HG02623 (cell line): ENCODE measurements at regions not wholly inside any gene's neighbourhood (a gene's known extent, or its start where the extent isn't known, plus 50 kb on each side); places are given as distances from the start of the nearest gene placed in this dataset.

Experiments used
- ATAC-seq: cut with Tn5 transposase; IDR thresholded peaks from one replicate; pipeline ENCODE4 v1.9.1; 2021; ENCODE audit warnings: moderate library complexity; ENCODE audit not compliant: unreplicated experiment

- no peak for ATAC-seq
Observed at GRCh38 chr7:106774768-106775551, 90.1 kb upstream of the PIK3CG start.

GRCh38 chr7:106775552-106775936 lies 89.5 kb upstream of the PIK3CG start:
- no peak for ATAC-seq

GRCh38 chr7:106775975-106776607 lies 89.0 kb upstream of the PIK3CG start:
- ATAC-seq: no peak

- no peak for ATAC-seq
Observed at GRCh38 chr7:106776618-106777347, 88.3 kb upstream of the PIK3CG start.

- ATAC-seq: no peak
Observed at GRCh38 chr7:106777674-106778299, 87.3 kb upstream of the PIK3CG start.

- ATAC-seq: no peak
Observed at GRCh38 chr7:106778656-106779250, 86.3 kb upstream of the PIK3CG start.

- ATAC-seq: no peak
Observed at GRCh38 chr7:106779877-106780276, 85.2 kb upstream of the PIK3CG start.

GRCh38 chr7:106781007-106781406 lies 84.1 kb upstream of the PIK3CG start:
- ATAC-seq: no peak

- no peak for ATAC-seq
Observed at GRCh38 chr7:106781828-106782544, 83.1 kb upstream of the PIK3CG start.

GRCh38 chr7:106783286-106783685 lies 81.8 kb upstream of the PIK3CG start:
- no peak for ATAC-seq

- ATAC-seq: no peak
Observed at GRCh38 chr7:106788637-106789036, 76.4 kb upstream of the PIK3CG start.

- no peak for ATAC-seq
Observed at GRCh38 chr7:106791526-106791925, 73.6 kb upstream of the PIK3CG start.

GRCh38 chr7:106792233-106792926 lies 72.7 kb upstream of the PIK3CG start:
- ATAC-seq: no peak

- no peak for ATAC-seq
Observed at GRCh38 chr7:106793015-106793975, 71.8 kb upstream of the PIK3CG start.

- ATAC-seq: no peak
Observed at GRCh38 chr7:106794276-106795083, 70.6 kb upstream of the PIK3CG start.

GRCh38 chr7:106795084-106795876 lies 69.8 kb upstream of the PIK3CG start:
- ATAC-seq: no peak

GRCh38 chr7:106795877-106796231 lies 69.2 kb upstream of the PIK3CG start:
- ATAC-seq: peak; percentile 63
